Endothelial cell of umbilical vein (primary cell): ENCODE measurements at regions not wholly inside any gene's neighbourhood (a gene's known extent, or its start where the extent isn't known, plus 50 kb on each side); places are given as distances from the start of the nearest gene placed in this dataset.

Experiments used
- BruUV-seq: library from RNA; stranded (reverse); fragments of 400-500 nt; replicated peaks from 2 replicates; lab custom pipeline; 2021; lab: Mats Ljungman, UMichigan
- CTCF ChIA-PET: fragments of 300-600, 350-600 bp; sonication (Branson Sonifier 250); formaldehyde crosslinking; loops from one replicate; lab custom pipeline; 2021; ENCODE audit warnings: antibody characterized with exemption, inconsistent platforms; lab: Charles Lee
- POLR2A ChIA-PET: fragments of 300-600, 350-600 bp; sonication (Branson Sonifier 250); formaldehyde crosslinking; loops from one replicate; lab custom pipeline; 2021; ENCODE audit warnings: antibody characterized with exemption, inconsistent platforms; lab: Charles Lee
- DNase-seq: peaks from one replicate; pipeline ENCODE4 v3.0.0-alpha.2; 2011; ENCODE audit warnings: low read depth, low spot score
- FAIRE-seq: peaks from 2 replicates; lab custom pipeline; 2011; peaks lifted over from hg19 to GRCh38; lab: Jason Lieb, UNC
- H2AFZ ChIP-seq: 2 replicates; pipeline ENCODE4 v1.6.0; 2012; ENCODE audit warnings: low read depth, low read length, control low read depth, inconsistent platforms
- H3K27ac ChIP-seq: 2 replicates; pipeline ENCODE4 v1.5.1; 2011; ENCODE audit warnings: low read depth, mild to moderate bottlenecking, control low read depth, low read length, moderate library complexity; ENCODE audit not compliant: insufficient read depth
- H3K27me3 ChIP-seq, 2 experiments: 2 replicates each; pipeline versions ENCODE4 v1.6.0 to v1.6.1; 2011; ENCODE audit warnings: low read length in 2 of 2, mixed read lengths in 1 of 2; ENCODE audit not compliant: control insufficient read depth in 2 of 2, insufficient read depth in 2 of 2
- H3K36me3 ChIP-seq, 2 experiments: 2 replicates in 1 of 2; 3 replicates in 1 of 2; pipeline ENCODE4 v1.5.1; 2011; ENCODE audit warnings: low read length in 2 of 2, mild to moderate bottlenecking in 1 of 2, moderate library complexity in 1 of 2; ENCODE audit not compliant: control insufficient read depth in 2 of 2, insufficient read depth in 2 of 2; ENCODE audit errors: extremely low read depth in 1 of 2
- H3K4me1 ChIP-seq: 3 replicates; pipeline ENCODE4 v1.5.1; 2011; ENCODE audit warnings: mild to moderate bottlenecking, low read length; ENCODE audit not compliant: control insufficient read depth, insufficient read depth; ENCODE audit errors: extremely low read depth
- H3K4me2 ChIP-seq: 2 replicates; pipeline ENCODE4 v1.6.1; 2011; ENCODE audit warnings: low read length, control low read depth, mixed read lengths; ENCODE audit not compliant: insufficient read depth
- H3K4me3 ChIP-seq, 3 experiments: fragments of 200-600 bp in 1 of 3; sonication (generic), shearing (Covaris generic) in 1 of 3; replicated peaks in 1 of 3; 2 replicates each; pipeline ENCODE4 v1.5.1; 2011 to 2016; ENCODE audit warnings: control low read depth in 3 of 3, low read length in 3 of 3, mild to moderate bottlenecking in 2 of 3, inconsistent platforms in 1 of 3, low read depth in 1 of 3, moderate library complexity in 1 of 3; ENCODE audit not compliant: insufficient read depth in 1 of 3
- H3K79me2 ChIP-seq: 2 replicates; pipeline ENCODE4 v1.6.0; 2012; ENCODE audit warnings: low read length, inconsistent platforms; ENCODE audit not compliant: control insufficient read depth, insufficient read depth
- H3K9ac ChIP-seq: replicated peaks from 2 replicates; pipeline ENCODE3; 2011; ENCODE audit warnings: low read length, control low read depth; ENCODE audit not compliant: insufficient read depth; ENCODE audit errors: extremely low read depth
- H3K9me1 ChIP-seq: replicated peaks from 3 replicates; pipeline ENCODE4 v1.6.0; 2011; ENCODE audit warnings: mild to moderate bottlenecking, low read length; ENCODE audit not compliant: control insufficient read depth, insufficient read depth; ENCODE audit errors: extremely low read depth
- H3K9me3 ChIP-seq: replicated peaks from 2 replicates; pipeline ENCODE4 v1.5.1; 2012; ENCODE audit warnings: low read length, inconsistent platforms; ENCODE audit not compliant: control insufficient read depth, insufficient read depth
- H4K20me1 ChIP-seq: replicated peaks from 2 replicates; pipeline ENCODE3; 2011; ENCODE audit warnings: mild to moderate bottlenecking, low read length; ENCODE audit not compliant: control insufficient read depth, insufficient read depth; ENCODE audit errors: extremely low read depth
- CTCF ChIP-seq, 2 donors: IDR thresholded peaks; 1 replicate in 1 of 2; 2 replicates in 1 of 2; pipeline ENCODE4 v1.5.1; 2011; ENCODE audit warnings: low read length in 2 of 2, mild to moderate bottlenecking in 2 of 2, moderate library complexity in 2 of 2, control low read depth in 1 of 2, inconsistent platforms in 1 of 2, low read depth in 1 of 2; ENCODE audit not compliant: insufficient read depth in 1 of 2; ENCODE audit errors: extremely low read depth in 1 of 2
- EZH2 ChIP-seq: IDR thresholded peaks from 2 replicates; pipeline ENCODE4 v1.6.1; 2012; ENCODE audit warnings: borderline replicate concordance, low read depth, mild to moderate bottlenecking, moderate library complexity, low read length, inconsistent platforms; ENCODE audit not compliant: severe bottlenecking
- FOS ChIP-seq: IDR thresholded peaks from 2 replicates; pipeline ENCODE4 v1.6.1; 2011; ENCODE audit warnings: mild to moderate bottlenecking, low read length, moderate library complexity, borderline replicate concordance; ENCODE audit not compliant: insufficient read depth
- GATA2 ChIP-seq: IDR thresholded peaks from 2 replicates; pipeline ENCODE4 v1.7.0; 2011; ENCODE audit warnings: low read depth, mild to moderate bottlenecking, moderate library complexity, mixed read lengths, low read length; ENCODE audit not compliant: insufficient read length, insufficient read depth
- JUN ChIP-seq: IDR thresholded peaks from 2 replicates; pipeline ENCODE4 v1.6.1; 2011; ENCODE audit warnings: borderline replicate concordance, low read depth; ENCODE audit not compliant: insufficient read length, insufficient read depth
- MAX ChIP-seq: IDR thresholded peaks from 2 replicates; pipeline ENCODE4 v1.6.1; 2011; ENCODE audit not compliant: insufficient read depth, insufficient read length
- MYC ChIP-seq: IDR thresholded peaks from one replicate; pipeline ENCODE4 v1.6.1; 2011; ENCODE audit warnings: mild to moderate bottlenecking, low read depth, low read length
- POLR2A ChIP-seq: IDR thresholded peaks from 2 replicates; pipeline ENCODE4 v1.6.1; 2012; ENCODE audit warnings: low read depth, mild to moderate bottlenecking, control low read depth, low read length
- POLR2AphosphoS5 ChIP-seq: IDR thresholded peaks from 2 replicates; pipeline ENCODE4 v1.6.1; 2012; ENCODE audit warnings: low read depth, mild to moderate bottlenecking, control low read depth, low read length, moderate library complexity; ENCODE audit not compliant: insufficient read depth
- dilution Hi-C: fragments of 300-500 bp; cut with MboI; formaldehyde crosslinking; loops from one replicate; pipeline ENCODE4 v1.15.0; 2019; ENCODE audit warnings: low sequenced_read_pairs; ENCODE audit not compliant: extremely low pct_ligation_motif_present
- intact Hi-C: fragments of 100-400 bp; cut with micrococcal nuclease; formaldehyde crosslinking; loops from one replicate; pipeline ENCODE4 v1.10.0; 2022

- Histone ChIP-seq H3K4me3 (no peak overlapping the region), H3K36me3 (no peaks in the 10 kb centered on the region), H3K27ac (no peak overlapping the region), H2AFZ (no peak overlapping the region), H3K9me3 (no peaks in the 10 kb centered on the region), H3K4me1 (no peaks in the 10 kb centered on the region), H3K9me1 (no peaks in the 10 kb centered on the region), H3K27me3 (no peaks in the 10 kb centered on the region), H3K4me2 (no peak overlapping the region), H3K9ac (no peak overlapping the region), H4K20me1 (no peaks in the 10 kb centered on the region), H3K79me2 (no peaks in the 10 kb centered on the region)
- TF ChIP-seq CTCF (IDR thresholded peaks at IDR 0.05; ENCODE audit: extremely low read depth in 1 of 2, insufficient read depth in 1 of 2, low read depth in 1 of 2, low read length in 2 of 2) (no peak), EZH2 (no peak), MYC (no peak), FOS (no peak), MAX (no peak), POLR2AphosphoS5 (no peak), POLR2A (no peak)
- CTCF ChIA-PET, result no interaction called here
- FAIRE-seq, result no peak
- intact Hi-C loops (no loop called here), dilution Hi-C loops (no loop called here)
- POLR2A ChIA-PET, result no interaction called here
- no TSS peak for BruUV-seq
- no peak for DNase-seq
These were observed 738.3 kb downstream of the DOK5 start for GRCh38 chr20:55213653-55214052.

GRCh38 chr20:55211481-55211880, 736.1 kb downstream of the DOK5 start:
- H3K9ac ChIP-seq, result no peak overlapping the region
- H3K79me2 ChIP-seq, result no peaks in the 10 kb centered on the region
- intact Hi-C loops, result no loop called here
- no peaks in the 10 kb centered on the region for H3K27me3 ChIP-seq
- no peaks in the 10 kb centered on the region for H3K36me3 ChIP-seq
- H3K9me1 ChIP-seq, result no peaks in the 10 kb centered on the region
- ChIA-PET CTCF (no interaction called here), POLR2A (no interaction called here)
- no peak overlapping the region for H3K4me3 ChIP-seq
- no peak for DNase-seq
- dilution Hi-C loops, result no loop called here
- no peak for TF ChIP-seq POLR2AphosphoS5
- no peak for TF ChIP-seq CTCF (IDR thresholded peaks at IDR 0.05; ENCODE audit: extremely low read depth in 1 of 2, insufficient read depth in 1 of 2, low read depth in 1 of 2, low read length in 2 of 2)
- TF ChIP-seq POLR2A, result no peak
- TF ChIP-seq MYC, result no peak
- no peak for TF ChIP-seq JUN
- no peak for TF ChIP-seq GATA2
- TF ChIP-seq EZH2, result no peak
- no peak for TF ChIP-seq MAX
- TF ChIP-seq FOS, result no peak
- H3K27ac ChIP-seq, result no peak overlapping the region
- H3K4me2 ChIP-seq, result no peak overlapping the region
- BruUV-seq, result no TSS peak
- no peaks in the 10 kb centered on the region for H3K9me3 ChIP-seq
- H4K20me1 ChIP-seq, result no peaks in the 10 kb centered on the region
- H3K4me1 ChIP-seq, result no peaks in the 10 kb centered on the region
- H2AFZ ChIP-seq, result no peak overlapping the region
- FAIRE-seq, result no peak
